SJCRH30 (cell line): ENCODE measurements at regions not wholly inside any gene's neighbourhood (a gene's known extent, or its start where the extent isn't known, plus 50 kb on each side); places are given as distances from the start of the nearest gene placed in this dataset.
"Not testable (repeated sequence)": the region's sequence is repeated elsewhere in the genome, so short reads cannot be mapped to it uniquely, and the experiment has no call there.

Experiments used
- DNase-seq, 2 experiments: peaks; one replicate each; pipeline ENCODE4 v3.0.0-alpha.2; 2015 to 2020
- H3K27ac ChIP-seq: fragments of 250-450 bp; sonication (Bioruptor Pico); 2 replicates; pipeline ENCODE4 v1.5.1; 2020; ENCODE audit warnings: mild to moderate bottlenecking, moderate library complexity
- H3K27me3 ChIP-seq: fragments of 250-450 bp; sonication (Bioruptor Pico); 2 replicates; pipeline ENCODE4 v1.5.1; 2020; ENCODE audit warnings: mild to moderate bottlenecking, moderate library complexity
- H3K36me3 ChIP-seq: fragments of 250-450 bp; sonication (Bioruptor Pico); 2 replicates; pipeline ENCODE4 v1.5.1; 2020; ENCODE audit warnings: mild to moderate bottlenecking, moderate library complexity
- H3K4me1 ChIP-seq: fragments of 250-450 bp; sonication (Bioruptor Pico); 2 replicates; pipeline ENCODE4 v1.5.1; 2020; ENCODE audit warnings: mild to moderate bottlenecking, moderate library complexity
- H3K4me3 ChIP-seq: fragments of 250-450 bp; sonication (Bioruptor Pico); 2 replicates; pipeline ENCODE4 v1.5.1; 2020; ENCODE audit warnings: mild to moderate bottlenecking, moderate library complexity
- H3K9me3 ChIP-seq: fragments of 250-450 bp; sonication (Bioruptor Pico); replicated peaks from 2 replicates; pipeline ENCODE4 v1.5.1; 2020; ENCODE audit warnings: mild to moderate bottlenecking, moderate library complexity

DNA sequence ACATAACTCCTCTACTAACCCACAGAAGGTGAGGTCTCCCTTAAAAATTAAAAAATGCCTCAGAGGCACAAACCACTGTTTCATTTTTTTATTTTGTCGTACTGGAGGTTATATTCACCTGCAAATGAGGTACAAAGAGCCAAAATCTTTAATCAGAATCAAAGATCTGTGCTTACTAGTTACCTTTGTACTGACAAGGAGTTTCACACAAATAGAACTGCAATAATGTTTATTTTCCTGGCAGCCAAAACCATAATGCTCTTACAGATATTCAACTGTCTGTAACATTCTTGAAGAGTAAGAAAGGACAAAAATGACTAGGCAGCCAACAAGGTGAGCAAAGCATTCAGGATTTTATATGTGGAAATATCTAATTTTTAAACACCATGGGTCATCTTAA lies 105.1 kb upstream of the NOL4 start:
- no peak for DNase-seq
- Histone ChIP-seq H3K36me3 (no peaks in the 10 kb centered on the region), H3K4me1 (no peaks in the 10 kb centered on the region), H3K9me3 (no peaks in the 10 kb centered on the region), H3K27me3 (no peaks in the 10 kb centered on the region), H3K27ac (no peak overlapping the region), H3K4me3 (no peak overlapping the region)

DNA sequence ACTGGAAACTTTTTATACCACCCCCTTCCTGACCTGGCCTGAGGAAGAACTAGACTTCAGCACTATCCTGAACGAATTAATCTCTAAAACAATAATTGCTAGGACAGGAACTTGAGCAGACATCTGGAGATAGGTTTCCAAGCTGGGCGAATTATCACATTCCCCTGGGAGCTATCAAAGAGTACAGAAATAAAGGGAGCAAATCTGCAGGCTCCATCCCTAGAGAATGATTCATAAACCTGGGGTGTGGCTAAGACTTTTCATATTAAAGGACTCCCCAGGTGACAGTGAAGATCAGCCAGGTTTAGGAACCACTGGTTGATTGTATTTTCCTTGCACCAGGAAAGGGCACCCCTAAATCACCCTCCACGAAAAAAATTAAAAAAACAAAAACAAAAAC lies 105.6 kb upstream of the NOL4 start:
- Histone ChIP-seq H3K4me3 (no peak overlapping the region), H3K4me1 (no peaks in the 10 kb centered on the region), H3K9me3 (no peaks in the 10 kb centered on the region), H3K27me3 (no peaks in the 10 kb centered on the region), H3K27ac (no peak overlapping the region), H3K36me3 (no peaks in the 10 kb centered on the region)
- DNase-seq: peak in 1 of 2 experiments; percentile 1

DNA sequence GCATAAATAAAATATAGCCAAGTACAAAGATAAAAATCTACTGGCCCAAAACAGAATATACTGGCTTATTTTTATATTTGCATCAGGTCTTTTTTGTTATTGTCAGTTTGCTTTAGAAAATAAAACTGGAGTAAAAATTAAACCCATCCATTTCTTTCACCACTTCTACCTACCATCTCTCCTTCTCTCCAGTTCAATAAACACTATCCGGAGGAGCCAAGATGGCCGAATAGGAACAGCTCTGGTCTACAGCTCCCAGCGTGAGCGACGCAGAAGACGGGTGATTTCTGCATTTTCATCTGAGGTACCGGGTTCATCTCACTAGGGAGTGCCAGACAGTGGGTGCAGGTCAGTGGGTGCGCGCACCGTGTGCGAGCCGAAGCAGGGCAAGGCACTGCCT lies 106.2 kb upstream of the NOL4 start:
- not testable (repeated sequence) for H3K27me3 ChIP-seq, H3K36me3 ChIP-seq, DNase-seq, H3K4me3 ChIP-seq, H3K27ac ChIP-seq, H3K4me1 ChIP-seq, H3K9me3 ChIP-seq

DNA sequence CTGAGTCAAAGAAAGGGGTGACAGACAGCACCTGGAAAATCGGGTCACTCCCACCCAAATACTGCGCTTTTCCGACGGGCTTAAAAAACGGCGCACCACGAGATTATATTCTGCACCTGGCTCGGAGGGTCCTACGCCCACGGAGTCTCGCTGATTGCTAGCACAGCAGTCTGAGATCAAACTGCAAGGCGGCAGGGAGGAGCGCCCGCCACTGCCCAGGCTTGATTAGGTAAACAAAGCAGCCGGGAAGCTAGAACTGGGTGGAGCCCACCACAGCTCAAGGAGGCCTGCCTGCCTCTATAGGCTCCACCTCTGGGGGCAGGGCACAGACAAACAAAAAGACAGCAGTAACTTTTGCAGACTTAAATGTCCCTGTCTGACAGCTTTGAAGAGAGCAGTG lies 106.6 kb upstream of the NOL4 start:
- H3K36me3 ChIP-seq, H3K27ac ChIP-seq, H3K4me3 ChIP-seq, H3K9me3 ChIP-seq, H3K27me3 ChIP-seq, H3K4me1 ChIP-seq, DNase-seq: not testable (repeated sequence)

DNA sequence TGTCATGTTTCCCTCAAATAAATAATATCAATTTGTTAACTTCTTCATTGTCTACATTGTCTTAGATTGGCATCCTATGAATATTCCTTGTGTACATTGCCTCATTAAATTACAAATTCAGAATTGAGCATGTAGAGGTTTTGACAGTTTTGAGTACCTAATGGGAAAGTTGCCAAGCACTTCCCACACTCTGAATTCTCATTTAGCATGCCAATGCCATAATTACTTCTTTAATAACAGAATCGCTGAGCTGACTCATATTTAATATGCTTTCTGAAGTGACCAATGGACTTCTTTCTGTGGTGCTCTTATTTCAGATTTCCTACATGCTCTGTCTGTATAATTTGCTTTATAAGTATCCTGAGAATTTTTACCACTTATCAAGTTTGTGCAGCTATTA lies 114.4 kb upstream of the NOL4 start:
- no peak for DNase-seq
- Histone ChIP-seq H3K9me3 (no peaks in the 10 kb centered on the region), H3K27me3 (no peaks in the 10 kb centered on the region), H3K27ac (no peak overlapping the region), H3K4me3 (no peak overlapping the region), H3K36me3 (no peaks in the 10 kb centered on the region), H3K4me1 (0 out of 2 replicates have a peak, but pooled peaks cover 3% of the 10 kb centered on the region)

DNA sequence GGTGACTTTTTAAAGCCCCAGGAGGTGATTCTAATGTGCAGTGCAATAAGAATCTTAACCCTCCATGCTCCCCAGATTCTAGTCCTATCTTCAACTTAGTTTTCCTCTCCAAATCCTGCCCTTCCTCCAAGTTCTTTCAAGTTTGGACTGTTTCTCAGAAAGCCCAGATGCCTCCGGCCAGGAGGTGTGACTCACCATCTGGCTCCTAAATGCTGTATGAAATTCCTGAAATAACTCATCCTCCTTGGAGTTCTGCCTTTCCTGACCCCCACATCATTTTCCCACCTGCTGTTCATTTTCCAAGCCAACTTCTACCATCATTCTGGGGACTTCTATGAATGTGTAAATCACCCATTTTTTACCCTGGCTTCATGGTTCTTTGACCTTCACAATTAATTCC lies 118.2 kb upstream of the NOL4 start:
- DNase-seq: peak; percentile 7
- Histone ChIP-seq H3K27ac (no peak overlapping the region), H3K9me3 (no peaks in the 10 kb centered on the region), H3K4me1 (0 out of 2 replicates have a peak, but pooled peaks cover 3% of the 10 kb centered on the region), H3K36me3 (no peaks in the 10 kb centered on the region), H3K27me3 (no peaks in the 10 kb centered on the region), H3K4me3 (no peak overlapping the region)

DNA sequence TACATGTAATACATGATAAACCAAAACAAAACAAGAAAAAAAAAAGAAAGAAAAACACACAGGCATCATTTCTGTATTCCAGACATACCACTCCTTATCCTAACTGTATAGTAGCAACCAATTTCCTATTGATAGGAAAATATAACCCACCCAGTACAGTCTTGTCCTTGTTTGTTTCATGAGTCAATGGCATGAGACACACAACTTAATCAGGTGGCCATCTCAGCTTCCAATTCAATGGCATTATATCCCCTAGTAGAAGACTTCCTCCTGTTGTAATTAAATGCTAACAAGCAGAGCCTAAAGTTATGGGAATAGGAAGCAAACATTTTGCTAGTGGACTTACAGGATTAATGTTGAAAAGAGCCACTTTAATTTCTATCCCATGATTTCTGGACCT lies 121.0 kb upstream of the NOL4 start:
- H3K4me3 ChIP-seq: no peak overlapping the region
- H3K9me3 ChIP-seq: no peaks in the 10 kb centered on the region
- H3K36me3 ChIP-seq: no peaks in the 10 kb centered on the region
- no peaks in the 10 kb centered on the region for H3K27me3 ChIP-seq
- DNase-seq: no peak
- no peak overlapping the region for H3K27ac ChIP-seq
- H3K4me1 ChIP-seq: 0 out of 2 replicates have a peak, but pooled peaks cover 3% of the 10 kb centered on the region

DNA sequence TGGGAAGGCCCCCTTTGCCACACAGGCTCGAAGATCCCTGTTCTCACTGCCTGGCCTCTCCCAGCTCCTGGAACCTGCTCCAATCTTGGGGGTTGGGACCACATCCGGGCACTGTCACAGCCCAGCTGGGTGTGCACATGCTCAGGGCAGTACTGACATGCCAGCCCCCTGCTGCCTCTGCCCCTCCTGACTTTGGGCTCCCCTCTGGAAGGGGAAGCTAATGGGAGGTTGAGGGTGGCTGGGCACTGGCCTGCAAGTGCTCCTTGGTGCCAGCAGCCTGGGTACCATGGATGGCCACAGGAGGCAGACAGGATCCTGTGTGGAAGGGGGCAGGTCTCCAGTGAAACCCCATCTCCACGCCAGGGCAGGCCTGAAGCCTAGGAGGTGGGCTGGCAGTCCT lies 126.1 kb upstream of the NOL4 start:
- no peak for DNase-seq
- H3K9me3 ChIP-seq: no peaks in the 10 kb centered on the region
- H3K4me3 ChIP-seq: no peak overlapping the region
- H3K36me3 ChIP-seq: no peaks in the 10 kb centered on the region
- H3K27ac ChIP-seq: no peak overlapping the region
- no peaks in the 10 kb centered on the region for H3K27me3 ChIP-seq
- no peaks in the 10 kb centered on the region for H3K4me1 ChIP-seq

DNA sequence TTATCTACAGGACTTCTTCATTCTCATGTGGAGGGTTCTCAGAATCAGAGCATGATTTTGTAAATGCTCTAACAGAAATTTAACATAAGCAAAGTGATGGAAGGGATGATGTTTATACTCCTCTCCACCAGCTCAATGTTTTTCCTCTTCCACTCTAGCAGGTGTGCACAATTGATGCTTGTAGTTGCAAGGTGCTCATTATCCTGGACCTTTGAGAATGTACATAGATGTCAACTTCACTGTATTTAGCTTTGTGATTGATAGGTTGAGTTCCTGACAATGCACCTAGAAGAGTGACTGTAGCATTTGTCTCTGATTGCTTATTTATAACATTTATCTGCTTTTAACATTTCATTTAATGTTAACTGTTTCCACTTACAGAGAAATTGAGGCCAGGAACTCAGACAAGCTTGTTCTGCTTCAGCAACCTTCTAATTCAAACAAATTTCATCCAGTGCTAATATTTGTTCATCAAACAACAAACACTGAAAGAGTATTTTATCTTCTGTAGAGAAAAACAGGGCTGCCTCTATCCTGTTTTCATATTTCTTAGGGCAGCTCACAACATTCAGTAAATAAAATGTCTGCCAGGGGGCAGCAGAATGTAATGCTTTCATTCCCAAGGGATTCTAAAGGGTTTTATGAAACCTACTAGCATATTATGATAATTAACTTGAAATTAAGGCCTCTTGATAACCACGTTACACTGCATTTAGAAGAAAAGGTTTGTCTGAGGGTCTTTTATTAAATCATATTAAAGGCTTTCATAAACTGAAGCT lies 127.9 kb upstream of the NOL4 start:
- no peaks in the 10 kb centered on the region for H3K36me3 ChIP-seq
- DNase-seq: peak in 1 of 2 experiments; percentile 4
- no peaks in the 10 kb centered on the region for H3K4me1 ChIP-seq
- H3K27ac ChIP-seq: no peak overlapping the region
- H3K4me3 ChIP-seq: no peak overlapping the region
- H3K27me3 ChIP-seq: no peaks in the 10 kb centered on the region
- H3K9me3 ChIP-seq: no peaks in the 10 kb centered on the region

DNA sequence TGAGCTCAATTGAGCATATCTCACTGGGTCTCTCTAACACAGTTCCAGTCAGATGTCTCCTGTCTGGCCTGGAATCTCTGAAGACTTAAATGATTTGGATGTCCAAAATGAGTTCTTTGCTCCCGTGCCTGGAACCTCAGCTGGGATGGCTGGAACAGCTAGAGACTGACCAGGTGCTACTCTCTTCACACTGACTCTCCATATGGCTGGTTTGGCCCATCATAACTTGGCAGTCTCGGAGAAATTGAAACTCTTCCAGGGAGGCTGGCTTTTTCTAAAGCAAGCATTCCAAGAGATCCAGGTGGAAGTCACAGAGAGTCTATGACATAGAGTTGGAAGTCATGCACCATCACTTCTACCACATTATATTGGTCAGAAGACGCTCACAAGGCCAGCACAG lies 129.6 kb upstream of the NOL4 start:
- H3K27me3 ChIP-seq: no peaks in the 10 kb centered on the region
- DNase-seq: no peak
- no peak overlapping the region for H3K27ac ChIP-seq
- no peaks in the 10 kb centered on the region for H3K9me3 ChIP-seq
- H3K4me3 ChIP-seq: no peak overlapping the region
- H3K36me3 ChIP-seq: no peaks in the 10 kb centered on the region
- no peaks in the 10 kb centered on the region for H3K4me1 ChIP-seq

DNA sequence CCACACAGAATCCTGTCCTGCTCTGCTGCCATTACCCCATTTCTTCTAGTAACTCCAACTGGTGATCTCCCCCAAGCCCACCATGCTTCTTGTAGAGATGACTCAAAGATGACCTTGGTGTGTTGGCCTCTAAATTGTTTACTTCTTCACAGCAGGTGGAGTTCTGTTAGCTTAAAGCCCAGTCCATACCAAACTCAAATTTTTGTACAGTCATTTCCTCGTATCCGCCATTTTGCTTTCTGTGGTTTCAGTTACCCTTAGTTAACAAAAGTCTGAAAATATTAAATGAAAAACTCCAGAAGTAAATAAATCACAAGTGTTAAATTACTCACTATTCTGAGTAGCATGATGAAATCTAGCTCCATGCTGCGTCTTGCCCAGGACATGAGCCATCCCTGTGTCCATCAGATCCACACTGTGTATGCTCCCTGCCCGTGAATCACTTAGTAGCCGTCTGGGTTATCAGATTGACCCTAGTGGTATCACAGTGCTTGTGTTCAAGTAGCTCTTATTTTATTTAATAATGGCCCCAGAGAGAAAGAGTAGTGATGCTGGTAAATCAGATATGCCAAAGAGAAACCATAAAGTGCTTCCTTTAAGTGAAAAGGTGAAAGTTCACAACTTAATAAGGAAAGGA lies 133.3 kb upstream of the NOL4 start:
- H3K27me3 ChIP-seq: no peaks in the 10 kb centered on the region
- no peaks in the 10 kb centered on the region for H3K4me1 ChIP-seq
- no peak overlapping the region for H3K4me3 ChIP-seq
- H3K36me3 ChIP-seq: no peaks in the 10 kb centered on the region
- no peak for DNase-seq
- no peak overlapping the region for H3K27ac ChIP-seq
- no peaks in the 10 kb centered on the region for H3K9me3 ChIP-seq

DNA sequence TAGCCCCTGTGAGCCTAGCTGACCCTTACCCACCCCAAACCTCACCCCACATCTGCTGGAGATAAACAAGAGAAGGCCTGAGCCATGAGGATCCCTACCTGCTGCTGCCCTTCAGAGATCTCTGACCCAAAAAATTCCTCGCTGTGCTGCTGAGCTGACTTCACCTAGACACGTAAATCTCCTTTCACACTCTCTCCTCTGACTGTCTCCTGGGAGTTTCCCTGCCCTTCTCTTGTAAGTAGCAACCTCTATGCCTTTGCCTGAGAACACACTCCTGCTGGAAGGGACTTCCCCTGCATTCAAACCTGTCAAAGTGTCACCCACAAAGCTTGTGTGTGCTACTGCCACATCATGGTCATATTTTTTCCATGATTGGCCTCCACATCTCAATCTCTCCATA lies 134.2 kb upstream of the NOL4 start:
- no peaks in the 10 kb centered on the region for H3K4me1 ChIP-seq
- H3K4me3 ChIP-seq: no peak overlapping the region
- no peak for DNase-seq
- no peaks in the 10 kb centered on the region for H3K27me3 ChIP-seq
- H3K9me3 ChIP-seq: no peaks in the 10 kb centered on the region
- no peaks in the 10 kb centered on the region for H3K36me3 ChIP-seq
- no peak overlapping the region for H3K27ac ChIP-seq

DNA sequence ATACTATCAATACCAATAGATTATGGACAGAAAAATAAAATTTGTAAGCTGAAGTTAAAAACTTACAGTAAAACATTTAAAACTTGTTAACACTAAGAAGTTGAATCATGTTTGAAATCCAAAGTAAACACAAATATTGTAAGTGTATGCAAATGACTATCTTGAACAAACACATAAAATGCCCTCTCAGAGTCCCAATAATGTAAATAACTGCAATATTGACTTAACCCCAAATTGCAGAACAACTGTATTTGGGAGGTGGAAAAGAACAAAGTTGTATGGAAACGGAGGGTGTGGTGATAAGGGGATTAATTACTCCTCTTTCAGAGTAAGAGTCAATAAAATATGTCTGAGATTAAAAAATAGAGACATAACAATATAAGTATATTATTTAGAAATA lies 140.0 kb upstream of the NOL4 start:
- H3K36me3 ChIP-seq: no peaks in the 10 kb centered on the region
- no peaks in the 10 kb centered on the region for H3K9me3 ChIP-seq
- no peaks in the 10 kb centered on the region for H3K4me1 ChIP-seq
- no peak for DNase-seq
- H3K27me3 ChIP-seq: no peaks in the 10 kb centered on the region
- no peak overlapping the region for H3K4me3 ChIP-seq
- H3K27ac ChIP-seq: no peak overlapping the region

DNA sequence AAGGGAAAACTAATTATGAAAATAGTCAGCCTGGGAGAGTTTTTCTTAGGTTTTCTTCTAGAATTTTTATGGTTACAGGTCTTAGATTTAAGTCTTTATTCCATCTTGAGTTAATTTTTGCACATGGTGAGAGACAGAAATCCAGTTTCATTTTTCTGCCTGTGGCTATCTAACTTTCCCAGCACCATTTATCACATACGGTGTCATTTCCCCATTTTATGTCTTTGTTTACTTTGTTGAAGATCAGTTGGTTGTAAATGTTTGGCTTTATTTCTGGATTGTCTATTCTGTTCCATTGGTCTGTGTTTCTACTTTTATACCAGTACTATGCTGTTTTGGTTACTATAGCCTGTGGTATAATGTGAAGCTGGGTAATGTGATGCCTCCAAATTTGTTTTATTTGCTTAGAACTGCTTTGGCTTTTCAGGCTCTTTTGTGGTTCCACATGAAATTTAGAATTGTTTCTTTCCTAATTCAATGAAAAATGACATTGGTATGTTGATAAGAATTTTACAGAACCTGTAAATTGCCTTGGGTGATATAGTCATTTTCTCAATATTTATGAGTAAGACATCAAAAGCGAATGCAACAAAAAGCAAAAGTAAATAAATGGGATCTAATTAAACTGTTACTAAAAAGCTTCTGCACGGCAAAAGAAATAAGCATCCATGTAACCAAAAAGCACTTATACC lies 146.1 kb upstream of the NOL4 start:
- H3K9me3 ChIP-seq: no peaks in the 10 kb centered on the region
- no peaks in the 10 kb centered on the region for H3K36me3 ChIP-seq
- H3K27me3 ChIP-seq: no peaks in the 10 kb centered on the region

DNA sequence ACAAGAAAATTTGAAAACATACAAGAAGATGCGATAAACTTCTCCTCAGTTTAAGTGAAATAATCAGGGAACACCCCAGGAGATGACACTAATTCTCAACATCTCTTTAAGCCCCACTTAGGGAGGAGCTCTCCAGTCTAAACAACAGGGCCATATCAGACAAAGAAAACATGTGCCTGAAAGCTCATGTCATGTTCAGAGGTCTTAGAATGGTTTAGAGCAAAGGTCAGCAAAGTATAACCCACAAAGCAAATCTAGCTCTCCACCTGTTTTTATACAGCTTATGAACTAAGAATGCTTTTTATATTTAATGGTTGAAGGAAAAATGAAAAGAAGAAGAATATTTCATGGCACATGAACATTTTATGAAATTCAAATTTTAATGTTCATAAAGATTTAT lies 155.6 kb upstream of the NOL4 start:
- H3K36me3 ChIP-seq: no peaks in the 10 kb centered on the region
- H3K9me3 ChIP-seq: no peaks in the 10 kb centered on the region
- no peak overlapping the region for H3K4me3 ChIP-seq
- H3K27me3 ChIP-seq: no peaks in the 10 kb centered on the region
- no peak overlapping the region for H3K27ac ChIP-seq
- no peaks in the 10 kb centered on the region for H3K4me1 ChIP-seq
- peak in 1 of 2 experiments; percentile 2 for DNase-seq

More for the DNA sequence above, 146.1 kb upstream of the NOL4 start:
- no peaks in the 10 kb centered on the region for H3K4me1 ChIP-seq
- no peak for DNase-seq
- no peak overlapping the region for H3K4me3 ChIP-seq
- H3K27ac ChIP-seq: no peak overlapping the region
